ENCODE measurements at regions not wholly inside any gene's neighbourhood (a gene's known extent, or its start where the extent isn't known, plus 50 kb on each side); places are given as distances from the start of the nearest gene placed in this dataset.
"Not testable (repeated sequence)": the region's sequence is repeated elsewhere in the genome, so short reads cannot be mapped to it uniquely, and the experiment has no call there.

DNA sequence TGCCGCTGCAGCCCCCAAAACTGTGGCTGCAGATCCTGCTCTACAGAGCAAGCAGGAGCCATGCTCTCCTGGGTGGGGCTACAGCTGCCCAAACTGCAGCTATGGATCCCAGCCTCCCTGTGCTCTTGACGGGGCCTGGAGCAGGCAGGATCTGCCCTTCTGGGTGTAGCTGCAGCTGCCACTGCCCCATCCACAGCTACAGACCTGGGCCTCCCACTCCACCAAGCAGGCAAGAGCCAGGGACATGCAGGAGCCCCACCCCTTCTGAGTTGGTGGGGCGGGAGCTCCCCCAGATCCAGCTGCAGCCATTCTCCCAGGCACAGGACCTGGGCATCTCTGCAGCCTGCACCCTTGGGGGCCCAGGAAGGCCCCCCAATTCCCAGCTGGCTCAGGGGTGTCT is 551.2 kb upstream of the CA10 start:
- no peak for DNase-seq

GRCh38 chr17:52696362-52696761 is 537.8 kb upstream of the CA10 start:
- no peak for DNase-seq

DNA sequence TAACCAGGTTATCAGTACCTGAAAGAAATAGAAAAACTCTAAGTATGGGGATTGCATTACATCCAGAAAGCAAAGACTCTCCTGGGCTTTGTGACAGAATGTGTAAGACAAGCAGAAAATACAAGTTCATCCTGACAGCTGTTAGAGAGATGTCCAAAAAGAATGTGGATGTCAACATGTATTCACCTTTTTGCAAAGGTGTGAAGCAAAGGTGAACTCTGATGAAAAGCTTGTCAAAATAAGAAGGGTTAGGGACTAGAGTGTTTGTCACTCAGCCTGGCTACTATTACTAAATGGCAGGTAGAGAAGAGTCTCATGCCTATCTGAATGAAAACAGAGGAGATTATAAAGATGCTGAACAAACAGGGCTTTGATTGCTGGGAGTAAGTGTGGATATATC is 527.6 kb upstream of the CA10 start:
- no peak for DNase-seq

DNA sequence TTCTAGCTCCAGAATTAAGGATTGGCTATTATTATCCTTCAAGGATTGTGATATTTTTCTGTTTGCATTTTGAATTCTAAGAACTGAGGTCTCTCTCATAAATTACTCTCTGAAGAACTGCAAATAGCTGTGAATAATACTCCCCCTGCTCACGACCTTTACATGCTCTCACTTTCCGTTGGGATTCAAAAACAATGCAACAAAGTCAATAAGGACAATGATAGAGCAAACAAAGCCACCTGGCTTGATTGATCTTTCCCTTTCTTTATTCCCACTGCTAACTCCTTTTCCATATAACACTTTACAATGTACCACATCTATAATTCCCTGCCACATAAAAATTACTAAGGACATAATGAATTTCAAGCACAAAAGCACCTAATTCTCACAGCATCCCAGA is 523.0 kb upstream of the CA10 start:
- DNase-seq = no peak

DNA sequence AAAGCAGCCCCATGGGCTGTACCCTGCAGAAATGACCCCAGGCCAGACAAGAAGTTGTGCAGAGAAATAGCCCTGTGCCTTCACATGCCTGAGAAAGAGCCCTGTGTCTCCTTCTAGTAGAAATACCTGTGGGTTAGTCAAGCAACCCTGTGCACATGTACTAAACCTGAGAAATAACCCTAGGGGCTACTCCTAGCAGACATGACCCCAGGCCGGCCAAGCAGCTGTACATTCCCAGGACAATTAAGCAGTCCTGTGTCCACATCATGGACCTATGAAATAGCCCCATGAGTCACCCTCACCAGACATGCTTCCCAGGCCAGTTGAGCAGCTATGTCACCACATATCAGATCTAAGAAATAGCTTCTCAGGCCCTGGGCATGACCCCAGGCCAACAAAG is 519.7 kb upstream of the CA10 start:
- no peak for DNase-seq

GRCh38 chr17:52674686-52675085 is 516.2 kb upstream of the CA10 start:
- DNase-seq = no peak

DNA sequence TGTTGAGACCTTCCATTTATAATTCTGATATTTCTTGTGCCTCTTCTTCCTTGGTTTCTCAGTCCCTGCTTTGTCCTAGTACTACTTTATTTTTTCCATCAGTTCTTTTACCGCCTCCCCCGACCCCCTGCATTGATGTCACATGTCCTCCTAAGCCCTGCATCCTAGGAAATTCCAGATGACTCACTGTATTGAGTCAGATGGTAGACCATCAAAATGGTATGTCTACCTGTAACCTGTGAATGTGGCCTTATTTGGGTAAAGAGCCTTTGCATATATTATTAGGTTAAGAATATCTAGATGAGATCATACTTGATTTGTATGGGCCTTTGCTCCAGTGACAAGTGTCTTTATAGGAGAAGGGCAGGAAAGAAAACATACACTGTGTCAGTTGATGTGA is 515.3 kb upstream of the CA10 start:
- DNase-seq = no peak

DNA sequence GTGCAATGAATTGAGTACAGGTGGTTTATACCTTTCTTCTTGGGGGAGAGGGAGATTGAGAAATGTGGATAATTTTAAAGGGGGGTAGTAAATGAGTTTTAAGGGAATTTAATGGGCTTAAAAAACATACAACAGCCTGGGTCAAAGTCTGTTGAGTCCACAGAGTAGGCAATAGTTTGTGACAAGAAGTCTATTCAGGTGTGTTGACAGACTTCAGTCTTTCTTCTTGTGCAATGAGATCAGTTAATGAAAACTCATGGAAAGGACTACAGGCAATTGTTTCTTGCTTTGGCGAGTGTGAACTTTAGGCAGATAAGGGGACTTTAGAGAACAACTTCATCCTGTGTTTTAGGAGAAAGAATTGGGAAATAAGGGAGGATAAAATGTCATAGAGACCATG is 507.8 kb upstream of the CA10 start:
- DNase-seq = no peak

GRCh38 chr17:52660692-52661091 is 502.2 kb upstream of the CA10 start:
- no peak for DNase-seq

GRCh38 chr17:52653014-52653413 is 494.5 kb upstream of the CA10 start:
- no peak for DNase-seq

DNA sequence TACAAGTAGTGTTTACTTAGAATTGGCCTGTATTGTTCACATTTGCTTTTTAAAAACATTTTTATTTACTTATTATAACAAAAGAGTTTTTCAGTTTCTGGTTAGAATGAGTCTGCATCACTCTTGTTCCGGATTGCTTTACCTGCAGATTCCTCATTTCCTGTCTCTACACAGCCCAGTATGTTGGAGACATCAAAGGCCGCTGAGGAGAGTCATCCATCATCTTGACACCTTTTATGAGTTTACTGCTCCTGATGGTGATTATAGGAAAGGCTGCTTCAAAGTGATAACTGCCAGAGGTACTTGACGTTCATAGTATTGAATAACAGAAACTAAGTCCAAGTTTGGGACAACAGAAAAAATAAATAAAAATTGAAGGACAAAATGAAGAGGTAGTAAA is 490.5 kb upstream of the CA10 start:
- no peak for DNase-seq

GRCh38 chr17:52647411-52647810 is 488.9 kb upstream of the CA10 start:
- DNase-seq = no peak

DNA sequence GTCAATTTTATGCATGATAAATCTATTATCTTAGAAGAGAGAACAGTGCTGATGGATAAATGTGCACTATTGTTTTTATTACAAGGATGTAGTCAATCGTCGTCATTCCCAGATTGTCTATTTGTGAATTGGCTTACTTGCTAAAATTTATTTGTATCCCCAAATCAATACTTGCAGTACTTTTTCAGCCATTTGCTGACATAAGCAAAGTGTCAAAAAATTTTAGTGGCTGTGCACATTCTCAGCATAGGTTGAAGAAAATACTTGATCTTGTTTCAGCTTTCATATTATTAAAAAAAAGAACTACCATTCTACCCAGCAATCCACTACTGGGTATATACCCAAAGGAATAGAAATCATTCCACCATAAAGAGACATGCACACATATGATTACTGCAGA is 477.9 kb upstream of the CA10 start:
- no peak for DNase-seq

- no peak for DNase-seq
Measured at GRCh38 chr17:52606590-52606989, 448.1 kb upstream of the CA10 start.

DNA sequence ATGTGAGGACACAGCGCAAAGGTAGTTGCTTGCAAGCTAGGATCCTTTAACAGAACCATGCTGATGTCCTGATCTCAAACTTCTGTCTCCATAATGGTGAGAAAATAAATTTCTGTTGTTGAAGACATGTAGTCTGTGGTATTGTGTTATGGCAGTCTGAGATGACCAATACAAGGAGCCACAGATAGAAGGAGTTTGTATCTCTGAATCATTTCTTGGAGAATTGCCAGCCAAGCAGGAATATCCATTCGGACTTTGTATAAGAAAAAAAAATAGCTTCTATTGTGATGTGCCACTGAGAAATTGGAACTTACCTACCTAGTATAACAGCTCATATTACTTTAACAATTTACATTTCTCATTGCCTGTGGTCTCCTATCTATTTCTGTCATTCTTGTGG is 447.6 kb upstream of the CA10 start:
- peak; percentile 12 for DNase-seq

- DNase-seq = no peak
Measured at GRCh38 chr17:52604105-52604504, 445.6 kb upstream of the CA10 start.

DNA sequence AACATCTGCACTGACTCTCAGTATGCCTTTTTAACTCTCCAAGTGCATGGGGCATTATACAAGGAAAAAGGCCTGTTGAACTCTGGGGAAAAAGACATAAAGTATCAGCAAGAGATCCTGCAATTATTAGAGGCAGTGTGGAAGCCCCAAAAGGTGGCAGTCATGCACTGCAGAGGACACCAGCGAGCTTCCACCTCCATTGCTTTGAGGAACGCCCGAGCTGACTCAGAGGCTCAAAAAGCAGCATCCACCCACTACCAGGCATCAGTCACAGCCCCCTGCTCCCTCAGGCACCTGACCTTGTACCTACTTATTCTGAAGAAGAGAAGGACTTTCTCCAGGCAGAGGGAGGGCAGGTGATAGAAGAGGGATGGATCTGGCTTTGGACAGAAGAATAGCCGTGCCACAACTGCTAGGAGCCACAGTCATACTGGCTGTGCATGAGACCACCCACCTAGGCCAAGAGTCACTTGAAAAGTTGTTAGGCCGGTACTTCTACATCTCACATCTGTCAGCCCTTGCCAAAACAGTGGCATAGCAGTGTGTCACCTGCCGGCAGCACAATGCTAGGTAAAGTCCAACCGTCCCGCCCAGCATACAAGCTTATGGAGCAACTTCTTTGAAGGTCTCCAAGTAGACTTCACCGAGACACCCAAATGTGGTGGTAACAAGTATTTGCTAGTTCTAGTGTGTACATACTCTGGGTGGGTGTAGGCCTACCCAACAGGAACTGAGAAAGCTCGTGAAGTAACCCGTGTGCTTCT is 439.1 kb upstream of the CA10 start:
- DNase-seq = not testable (repeated sequence)

GRCh38 chr17:52594516-52594915 is 436.0 kb upstream of the CA10 start:
- DNase-seq = no peak

- no peak for DNase-seq
Measured at GRCh38 chr17:52546990-52547389, 388.5 kb upstream of the CA10 start.

DNA sequence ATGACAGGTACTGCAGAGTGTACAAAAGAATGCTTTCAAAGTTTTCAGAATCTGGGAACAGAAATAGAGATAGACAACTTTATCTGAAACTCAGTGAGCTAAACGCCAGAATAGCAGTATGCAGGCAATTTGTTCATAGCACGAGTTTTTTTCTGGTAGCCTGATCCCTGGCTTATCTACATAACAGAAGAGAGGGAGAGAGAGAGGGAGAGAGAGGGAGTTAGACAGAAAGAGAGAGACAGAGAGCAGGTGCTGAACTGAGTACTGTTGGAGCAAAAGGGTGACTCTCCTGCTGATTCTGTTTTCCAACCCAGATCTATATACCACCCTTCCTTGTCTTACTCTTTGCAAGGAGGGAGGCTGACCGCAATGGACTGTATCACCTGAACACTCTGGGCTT is 388.0 kb upstream of the CA10 start:
- DNase-seq = no peak

DNA sequence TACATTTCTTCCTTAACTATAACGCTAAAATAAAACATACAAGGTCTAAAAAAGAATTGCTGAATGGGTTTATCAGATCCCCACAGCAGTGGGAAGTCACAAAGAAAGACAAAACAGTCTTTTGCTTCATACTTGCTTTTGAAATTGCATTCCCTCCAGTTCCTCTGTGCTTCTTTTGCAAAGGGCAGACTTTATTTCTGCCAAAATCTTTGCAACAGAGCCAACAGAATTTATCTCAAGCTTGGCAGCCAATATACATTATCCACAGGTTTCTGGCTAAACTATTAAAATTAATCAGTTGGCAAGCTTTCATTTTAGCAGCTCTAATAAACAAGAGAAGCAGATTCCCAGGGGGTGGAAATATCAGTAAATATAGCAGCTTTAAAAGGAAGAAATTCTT is 378.9 kb upstream of the CA10 start:
- DNase-seq = no peak

DNA sequence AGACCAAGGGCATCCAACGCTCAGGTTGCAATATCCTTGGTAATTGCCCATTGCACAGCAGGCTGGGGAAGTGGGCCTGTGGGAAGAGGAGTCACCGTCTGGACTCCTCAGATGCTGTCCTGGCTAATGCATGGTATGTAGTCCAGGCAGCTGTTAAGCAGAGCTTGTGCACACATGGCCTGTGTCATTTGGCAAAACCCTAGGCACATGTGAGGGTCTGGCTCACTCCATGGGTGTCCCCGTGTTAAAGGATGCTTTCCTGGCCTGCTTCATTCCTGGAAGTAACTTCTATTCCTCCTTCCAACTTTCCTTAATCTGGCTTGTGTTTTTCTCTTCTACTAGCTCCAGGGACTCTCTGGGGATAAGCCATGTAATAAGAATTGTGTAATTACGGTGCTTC is 378.0 kb upstream of the CA10 start:
- DNase-seq = no peak

- DNase-seq = no peak
Measured at GRCh38 chr17:52532373-52532772, 373.9 kb upstream of the CA10 start.

- no peak for DNase-seq
Measured at GRCh38 chr17:52524096-52524637, 365.7 kb upstream of the CA10 start.

DNA sequence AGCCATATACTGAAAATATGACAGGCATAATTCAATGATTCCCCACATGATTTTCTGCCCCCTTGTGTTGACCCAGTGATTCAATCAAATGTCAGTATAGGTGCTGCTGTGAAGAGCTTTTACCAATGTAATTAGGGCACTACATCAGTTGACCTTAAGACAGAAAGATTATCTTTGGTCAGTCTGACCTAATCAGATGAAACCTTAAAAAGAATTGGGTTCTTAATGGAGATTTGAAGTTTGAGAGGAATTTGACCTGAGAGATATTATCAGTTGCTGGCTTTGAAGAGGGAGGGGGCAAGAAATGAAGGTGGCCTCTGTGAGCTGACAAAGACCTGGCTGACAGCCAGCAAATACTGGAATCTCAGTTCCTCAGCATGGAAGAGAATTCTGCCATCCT is 358.7 kb upstream of the CA10 start:
- no peak for DNase-seq

All from fibroblast of skin of abdomen (primary cell).